ENCODE measurements at regions not wholly inside any gene's neighbourhood (a gene's known extent, or its start where the extent isn't known, plus 50 kb on each side); places are given as distances from the start of the nearest gene placed in this dataset.
"Not testable (repeated sequence)": the region's sequence is repeated elsewhere in the genome, so short reads cannot be mapped to it uniquely, and the experiment has no call there.

DNA sequence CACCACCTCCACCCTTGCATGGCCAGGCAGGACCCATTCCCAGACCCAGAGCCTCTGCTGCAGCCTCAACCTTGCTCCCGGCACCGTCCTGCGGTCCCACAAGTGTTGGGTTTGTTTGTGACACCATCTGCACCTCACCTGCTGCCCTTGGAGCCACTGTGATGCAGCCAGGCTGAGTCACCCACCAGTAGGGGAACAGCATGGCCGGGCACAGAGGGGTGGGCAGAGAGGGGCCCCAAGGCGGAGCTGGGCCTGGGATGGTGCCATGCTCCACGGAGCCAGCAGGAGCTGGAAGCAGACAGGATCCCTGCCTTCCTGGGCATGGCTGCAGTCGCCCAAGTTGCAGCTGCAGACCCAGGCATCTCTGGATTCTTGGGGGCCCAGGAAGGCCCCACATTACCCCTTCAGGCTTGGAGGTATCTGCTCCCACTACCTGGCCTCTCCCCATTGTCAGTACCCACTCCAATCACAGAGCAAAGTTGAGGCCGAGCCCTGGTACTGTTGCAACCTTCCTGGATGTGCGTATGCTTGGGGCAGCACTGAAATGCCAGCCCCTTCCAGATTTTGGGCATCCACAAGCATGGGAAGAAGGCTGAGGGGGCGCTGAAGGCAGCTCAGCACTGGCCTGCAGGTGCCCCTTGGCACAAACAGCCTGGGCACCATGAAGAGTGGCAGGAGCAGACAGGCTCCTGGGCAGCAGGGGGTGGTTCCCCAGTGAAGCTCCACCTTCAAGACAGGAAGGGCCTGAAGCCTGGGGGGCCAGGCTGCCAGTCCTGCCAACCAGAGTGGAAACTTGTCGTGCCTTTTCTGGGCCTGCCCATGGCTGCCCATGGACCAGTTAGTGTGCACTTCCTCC lies 172.8 kb downstream of the MATN1 start:
- DNase-seq, result no peak

- DNase-seq, result not testable (repeated sequence)
Measured at GRCh38 chr1:30549872-30550271, 173.5 kb downstream of the MATN1 start.

- DNase-seq, result no peak
Measured at GRCh38 chr1:30548294-30548693, 175.1 kb downstream of the MATN1 start.

DNA sequence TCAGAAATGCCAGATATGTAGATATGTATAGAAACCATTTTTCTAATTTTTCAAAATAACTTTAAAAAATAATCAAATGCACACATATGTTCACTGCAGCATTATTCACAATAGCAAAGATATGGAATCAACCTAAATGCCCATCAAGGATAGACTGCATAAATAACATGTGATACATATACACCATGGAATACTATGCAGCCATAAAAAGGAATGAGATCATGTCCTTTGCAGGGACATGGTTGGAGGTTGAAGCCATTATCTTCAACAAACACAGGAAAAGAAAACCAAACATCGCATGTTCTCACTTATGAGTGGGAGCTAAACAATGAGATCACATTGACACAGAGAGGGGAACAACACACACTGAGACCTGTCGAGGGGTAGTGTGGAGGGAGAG lies 176.1 kb downstream of the MATN1 start:
- not testable (repeated sequence) for DNase-seq

GRCh38 chr1:30545365-30545764 lies 178.0 kb downstream of the MATN1 start:
- no peak for DNase-seq

- DNase-seq, result no peak
Measured at GRCh38 chr1:30541721-30542485, 181.5 kb downstream of the MATN1 start.

DNA sequence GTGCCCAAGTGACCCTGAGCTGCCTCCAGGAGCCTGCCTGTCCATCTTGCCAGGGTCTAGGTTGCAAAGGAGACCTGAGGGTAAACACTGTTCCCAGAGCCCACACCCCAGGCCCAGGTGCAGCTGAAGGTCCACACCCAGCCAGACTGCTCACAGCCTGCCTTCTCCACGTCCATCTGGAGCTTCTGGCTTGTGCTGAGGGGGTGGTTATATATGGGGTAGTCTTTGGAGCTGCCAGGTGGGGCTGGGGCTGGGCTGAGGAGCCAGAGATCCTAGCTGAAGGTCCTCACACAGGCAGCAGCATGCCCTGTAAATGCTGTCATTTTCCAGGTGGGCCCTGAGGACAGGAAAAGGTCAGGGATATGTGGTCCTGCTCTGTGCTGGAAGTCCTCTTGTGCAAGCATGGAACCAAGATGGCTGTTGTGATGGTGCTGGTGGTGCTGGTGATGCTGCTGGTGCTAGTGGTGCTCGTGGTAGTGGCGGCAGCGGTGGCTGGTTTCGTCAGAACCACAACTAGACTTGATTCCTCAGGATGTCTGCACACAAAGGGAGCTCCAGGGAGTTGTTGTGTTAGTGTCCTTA lies 182.7 kb downstream of the MATN1 start:
- no peak for DNase-seq

- DNase-seq, result no peak
Measured at GRCh38 chr1:30539884-30540283, 183.5 kb downstream of the MATN1 start.

DNA sequence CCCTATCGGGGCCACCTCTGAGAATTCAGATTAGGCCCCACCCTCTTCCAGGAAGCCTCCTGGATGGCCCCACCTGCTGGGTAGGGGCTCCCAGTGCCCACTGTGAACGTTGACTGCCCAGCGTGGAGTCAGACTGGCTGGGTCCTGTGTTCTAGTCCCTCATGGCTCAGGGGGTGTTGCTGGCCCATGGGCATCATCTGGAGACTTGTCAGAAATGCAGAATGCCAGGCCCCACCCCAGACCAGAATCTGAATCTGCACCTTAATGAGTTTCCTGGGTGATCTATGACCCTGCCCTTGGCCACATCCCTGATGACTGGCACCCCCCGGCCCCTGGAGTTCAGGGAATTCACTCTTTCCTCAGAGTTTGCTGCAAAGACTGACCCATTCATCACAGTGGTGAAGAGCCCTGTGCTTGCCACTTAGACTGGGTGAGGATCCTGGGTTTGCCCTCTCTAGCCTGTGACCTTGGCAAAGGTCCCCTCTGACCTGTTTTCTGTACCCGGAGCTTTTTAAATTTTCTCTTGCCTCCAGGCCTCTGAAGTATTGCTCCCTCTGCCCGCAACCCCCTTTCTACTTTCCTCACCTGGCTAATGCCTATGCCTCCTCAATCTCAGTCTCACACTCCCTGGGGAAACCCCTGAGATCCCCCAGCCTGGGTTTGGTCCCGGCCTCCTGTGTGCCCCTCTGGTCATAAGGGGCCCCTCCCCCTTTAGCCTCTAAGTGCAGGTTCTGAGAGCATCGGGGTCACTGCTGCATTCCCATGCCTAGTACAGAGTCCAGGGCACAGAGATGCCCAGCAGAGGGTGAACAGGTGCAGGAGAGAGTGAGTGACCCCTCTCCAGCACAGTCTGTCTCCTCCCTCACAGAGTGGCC lies 184.2 kb downstream of the MATN1 start:
- DNase-seq, result no peak

DNA sequence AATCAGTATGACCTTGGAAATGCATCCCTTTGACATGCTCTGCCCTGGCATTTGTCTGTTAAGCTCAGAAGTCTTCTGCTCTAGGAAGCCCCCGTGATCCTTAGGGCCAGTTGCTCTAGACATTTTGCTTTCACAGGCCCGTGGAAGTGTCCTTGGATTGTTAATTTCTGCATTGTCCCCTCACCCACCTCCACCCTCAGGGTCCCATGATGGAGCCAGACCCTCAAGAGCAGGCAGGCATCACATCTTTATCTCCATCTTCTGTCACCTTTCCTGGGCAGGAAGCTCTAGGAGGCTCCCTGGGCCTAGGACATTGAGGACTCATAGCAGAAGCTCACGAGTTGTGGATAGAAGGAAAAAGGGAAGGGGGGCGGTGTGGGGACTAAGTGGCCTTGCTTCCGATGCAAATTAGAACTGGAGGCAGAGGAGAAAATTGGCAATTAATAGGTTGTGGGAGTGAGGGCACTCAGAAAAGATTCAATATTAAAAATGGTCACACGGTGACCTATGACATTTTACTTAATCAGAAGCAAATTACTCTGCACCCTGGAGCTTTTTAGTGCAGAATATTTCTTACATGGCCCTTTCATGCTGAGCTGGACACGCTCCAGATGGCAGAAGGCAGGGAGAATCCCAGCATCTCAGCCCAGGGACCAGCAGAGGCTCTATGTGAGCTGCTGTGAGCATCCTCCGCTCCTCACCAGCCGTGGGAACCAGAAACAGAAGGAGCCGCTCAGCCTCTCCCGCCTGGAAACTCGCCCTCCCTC lies 185.0 kb downstream of the MATN1 start:
- DNase-seq, result no peak

GRCh38 chr1:30537279-30537678 lies 186.1 kb downstream of the MATN1 start:
- DNase-seq, result no peak

GRCh38 chr1:30536530-30536929 lies 186.9 kb downstream of the MATN1 start:
- DNase-seq, result no peak

DNA sequence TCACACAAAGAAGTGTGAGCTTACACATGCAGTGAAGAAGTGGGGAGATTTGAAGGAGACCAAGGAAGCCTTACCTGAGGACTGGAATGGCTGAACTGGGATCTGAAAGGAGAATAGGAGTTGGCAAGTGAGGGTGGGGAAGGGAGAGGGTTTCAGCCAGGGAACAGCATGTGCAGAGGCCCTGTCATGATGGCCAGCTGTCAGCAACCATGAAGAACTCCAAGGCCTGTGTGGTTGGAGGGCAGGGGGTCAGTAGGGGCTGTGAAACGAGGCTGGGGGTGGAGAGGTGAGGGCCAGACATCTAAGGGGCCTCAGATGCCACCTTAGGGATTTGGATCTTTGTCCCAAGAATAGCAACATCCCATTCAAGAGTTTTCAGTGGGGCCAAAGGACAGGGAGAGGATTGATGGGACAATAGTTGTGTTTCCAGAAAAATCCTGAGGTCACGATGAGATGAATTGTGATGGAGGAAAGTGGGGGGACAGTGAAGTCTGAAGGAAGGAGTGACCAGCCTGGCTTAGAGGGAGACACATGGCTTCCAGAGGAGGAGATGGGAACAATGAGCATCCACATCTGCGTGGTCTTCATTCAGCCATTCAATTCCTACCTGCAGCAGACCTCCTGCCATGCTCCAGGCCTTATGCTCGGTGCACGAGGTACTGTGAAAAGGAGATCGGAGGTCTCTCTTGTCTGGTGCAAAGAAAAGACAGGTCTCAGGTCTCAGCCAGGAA lies 187.6 kb downstream of the MATN1 start:
- DNase-seq, result no peak

GRCh38 chr1:30534551-30534940 lies 188.8 kb downstream of the MATN1 start:
- no peak for DNase-seq

DNA sequence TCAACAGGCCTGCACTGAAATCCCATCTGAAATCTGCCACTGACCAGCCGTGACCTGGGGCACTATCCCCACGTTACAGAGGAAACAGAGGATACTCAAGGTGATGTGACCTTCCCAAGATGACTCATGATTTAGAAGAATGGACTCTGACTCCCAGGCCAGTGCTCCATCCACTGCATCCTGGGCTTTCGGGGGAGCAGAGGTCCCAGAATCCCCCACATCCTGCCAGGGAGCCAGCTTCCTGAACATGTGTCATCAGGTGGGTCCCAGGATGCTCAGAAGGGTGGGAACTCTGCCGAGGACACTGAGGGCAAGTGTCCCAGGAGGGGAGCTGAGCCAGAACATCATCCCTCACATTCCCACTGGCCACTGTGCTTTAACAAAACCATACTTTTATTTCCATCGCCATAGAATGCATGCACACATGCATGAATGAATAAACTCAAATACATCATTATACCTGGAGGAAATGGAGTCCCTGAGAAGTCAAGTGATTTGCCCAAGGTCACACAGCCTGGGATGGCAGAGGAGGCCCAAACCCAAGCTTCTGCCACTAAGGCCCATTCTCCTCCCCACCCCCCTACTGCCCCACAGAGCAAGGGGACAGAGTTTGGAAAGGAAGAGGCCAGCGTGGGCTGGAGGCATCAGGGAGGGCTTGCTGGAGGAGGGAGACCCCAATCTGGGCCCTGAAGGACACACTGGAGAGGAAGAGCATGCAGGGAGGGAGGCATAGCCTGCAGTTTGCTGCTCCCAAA lies 189.4 kb downstream of the MATN1 start:
- DNase-seq, result no peak

DNA sequence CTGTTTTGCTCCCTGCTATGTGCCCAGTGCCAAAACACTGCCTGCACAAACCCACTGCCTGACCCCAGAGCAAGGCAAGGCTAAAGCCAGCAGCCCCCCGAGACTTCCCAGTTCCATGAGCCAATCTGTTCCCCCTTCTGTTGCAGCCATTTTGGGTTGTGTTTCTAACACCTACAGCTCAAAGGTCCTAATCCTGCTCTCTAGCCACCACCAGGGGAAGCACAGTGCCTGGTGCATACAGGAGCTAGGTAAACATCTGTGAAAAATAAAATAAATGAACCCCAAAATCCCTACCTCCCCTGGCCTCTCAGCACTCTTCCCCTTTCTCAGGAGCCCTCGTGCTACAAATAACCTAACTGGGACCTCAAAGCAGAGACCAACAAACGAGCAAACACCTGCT lies 190.2 kb downstream of the MATN1 start:
- DNase-seq, result no peak

- DNase-seq, result no peak
Measured at GRCh38 chr1:30532621-30533020, 190.8 kb downstream of the MATN1 start.

- no peak for DNase-seq
Measured at GRCh38 chr1:30527511-30528140, 195.8 kb downstream of the MATN1 start.

DNA sequence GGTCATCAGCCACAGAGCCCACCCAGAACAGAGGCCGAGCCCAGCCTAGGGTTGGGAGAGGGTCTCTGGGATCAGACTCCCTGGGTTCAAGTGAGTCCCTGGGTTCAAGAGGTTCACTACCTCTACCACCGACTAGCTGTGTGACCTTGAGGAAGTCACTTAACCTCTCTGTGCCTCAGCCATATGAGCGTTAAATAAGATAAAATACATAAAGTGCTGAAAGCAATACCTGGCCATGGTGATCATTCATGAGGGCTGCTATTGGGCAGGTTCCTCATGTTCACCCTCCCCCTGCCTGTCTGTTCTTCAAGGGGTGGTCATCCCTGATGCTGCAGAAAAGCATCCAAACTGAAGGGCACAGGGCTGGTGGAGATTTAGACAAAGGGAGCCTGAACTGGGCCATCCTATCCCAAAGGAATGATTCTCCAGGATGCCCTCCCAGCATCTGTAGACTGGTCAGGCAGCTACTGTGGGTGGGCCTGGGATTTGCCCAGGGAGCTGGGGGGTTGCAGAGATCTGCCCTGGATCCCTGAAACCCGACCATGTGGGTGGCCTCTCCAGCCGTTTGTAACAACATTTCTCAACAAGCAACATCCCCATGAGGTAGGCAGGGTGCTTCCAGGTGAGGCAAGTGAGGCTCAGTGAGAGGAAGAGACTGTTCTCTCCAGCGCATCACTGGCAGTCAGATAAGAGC lies 196.6 kb downstream of the MATN1 start:
- no peak for DNase-seq

All from fibroblast of skin of right quadriceps (primary cell).